Stimulated activated CD4-positive, alpha-beta T cell treated with anti-CD3 and anti-CD28 coated beads, Interleukin-2, amount 100 ng/mL, for 24 hours (primary cell): ENCODE measurements at regions not wholly inside any gene's neighbourhood (a gene's known extent, or its start where the extent isn't known, plus 50 kb on each side); places are given as distances from the start of the nearest gene placed in this dataset.

ENCODE experiments used
- DNase-seq, 2 donors: peaks; one replicate each; pipeline ENCODE4 v3.0.0-alpha.2; 2020

- no peak for DNase-seq
These were observed 226.0 kb downstream of the NPHP4 start for GRCh38 chr1:5765997-5766913.

DNA sequence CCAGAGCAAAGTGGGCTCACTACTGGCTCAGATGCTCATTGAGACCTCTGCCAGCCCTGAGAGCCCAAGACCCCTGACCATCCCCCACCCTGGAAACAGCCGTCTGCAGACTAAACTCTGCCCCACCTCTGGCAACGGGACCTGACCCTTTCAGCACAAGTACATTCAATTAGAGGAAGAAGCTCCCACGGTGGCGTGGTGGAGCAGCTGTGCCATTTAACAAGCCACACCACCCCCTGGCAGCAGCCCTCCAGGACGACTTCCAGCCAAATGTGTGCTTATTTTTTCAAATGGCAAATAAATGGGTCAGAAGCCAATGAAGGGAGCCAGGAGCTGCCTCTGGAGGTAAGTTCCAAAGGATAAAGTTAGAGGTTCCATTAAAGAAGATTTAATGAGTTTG lies 226.7 kb downstream of the NPHP4 start:
- no peak for DNase-seq

- no peak for DNase-seq
These were observed 227.3 kb downstream of the NPHP4 start for GRCh38 chr1:5764959-5765358.

DNA sequence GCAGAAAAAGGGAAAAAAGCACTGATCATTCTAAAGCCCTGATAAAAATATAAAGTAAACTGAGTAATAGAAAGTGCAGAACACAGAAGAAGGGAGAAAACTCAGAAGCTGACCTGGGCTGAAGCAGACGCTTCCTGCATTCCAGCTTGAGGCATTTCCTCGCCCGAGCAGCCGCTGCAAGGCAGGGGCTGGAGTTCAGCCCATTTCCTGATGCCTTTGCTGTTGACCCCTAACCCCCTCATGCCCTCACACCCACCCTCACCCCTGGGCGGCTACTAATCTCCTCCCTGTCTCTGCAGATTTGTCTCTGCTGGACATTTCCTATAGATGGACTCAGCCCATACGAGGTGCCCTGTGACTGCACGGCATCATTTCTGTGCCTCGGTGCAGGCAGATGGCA lies 227.8 kb downstream of the NPHP4 start:
- no peak for DNase-seq

- no peak for DNase-seq
These were observed 228.4 kb downstream of the NPHP4 start for GRCh38 chr1:5763696-5764370.

DNA sequence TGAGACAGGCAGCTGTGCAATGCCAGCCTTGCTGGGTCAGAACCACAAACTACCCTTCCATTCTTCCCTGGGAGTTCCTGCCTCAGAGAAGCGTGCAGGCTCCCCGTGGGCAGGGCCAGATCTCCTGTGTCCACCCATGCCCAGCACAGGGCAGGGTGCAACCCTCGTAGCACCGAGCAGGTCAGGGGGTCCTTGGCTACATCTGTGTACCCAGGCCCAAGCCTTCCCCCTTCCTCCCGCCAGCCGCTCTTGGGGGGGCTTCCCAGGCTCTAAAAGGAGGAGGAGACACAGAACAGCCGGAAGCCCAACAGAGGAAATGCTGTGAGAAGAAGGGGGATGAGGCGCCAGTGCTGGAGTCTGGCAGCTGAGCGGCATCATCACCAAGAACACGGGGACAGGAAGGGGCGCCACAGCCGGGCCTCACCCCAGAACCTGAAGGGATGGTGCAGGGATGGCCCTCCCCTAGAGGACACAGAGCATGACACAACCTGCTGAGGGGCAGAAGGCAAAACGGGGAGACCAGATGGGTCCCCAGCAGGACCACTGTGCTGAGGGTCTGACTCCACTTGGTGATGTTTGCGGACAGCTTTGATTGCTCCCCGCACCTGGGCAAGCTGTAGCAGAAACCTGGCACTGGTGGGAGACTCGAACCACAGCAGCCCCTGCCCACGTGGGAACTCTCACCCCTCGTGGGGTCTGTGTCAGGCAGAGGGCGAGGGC lies 233.2 kb downstream of the NPHP4 start:
- no peak for DNase-seq

DNA sequence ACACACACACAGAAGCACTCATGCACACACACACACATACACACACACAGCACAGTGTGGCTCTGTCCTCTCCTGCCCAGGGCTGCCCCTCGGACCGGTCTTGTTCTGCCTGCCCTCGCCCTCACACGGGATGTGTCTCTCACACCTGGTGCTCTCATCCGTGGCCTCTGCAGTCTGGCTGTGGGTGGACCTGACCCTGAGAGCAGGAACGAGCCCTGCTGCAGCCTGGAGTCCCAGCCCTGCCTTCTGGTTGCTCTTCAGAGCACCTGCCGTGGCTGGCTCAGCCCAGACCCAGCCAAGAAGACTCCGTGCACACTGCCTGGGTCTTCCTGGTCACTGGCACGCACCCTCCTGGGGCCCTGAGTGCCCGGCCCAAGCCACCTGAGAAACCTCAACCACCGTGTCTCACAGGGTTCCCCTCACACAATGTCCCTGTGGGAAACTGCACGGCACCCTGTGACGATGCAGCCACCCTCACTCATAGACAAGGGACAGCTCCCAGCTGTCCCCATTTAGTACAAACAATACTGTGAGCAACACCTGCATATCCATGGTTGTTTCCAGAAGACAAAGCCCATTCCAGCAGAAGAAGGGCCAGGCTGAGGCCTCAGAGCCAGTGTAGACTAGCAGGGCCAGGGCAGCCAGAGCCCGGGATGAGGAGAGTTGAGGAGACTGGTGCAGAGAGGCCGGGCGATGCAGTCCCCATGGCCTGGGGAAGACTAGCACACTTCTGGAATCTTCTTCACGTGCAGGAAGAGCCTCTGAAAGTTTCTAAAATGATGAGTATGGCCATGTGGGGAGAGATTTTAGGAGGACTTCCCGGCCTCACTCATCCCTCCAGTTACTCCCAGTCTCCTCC lies 234.0 kb downstream of the NPHP4 start:
- DNase-seq, result no peak

- no peak for DNase-seq
These were observed 234.9 kb downstream of the NPHP4 start for GRCh38 chr1:5757187-5757805.

DNA sequence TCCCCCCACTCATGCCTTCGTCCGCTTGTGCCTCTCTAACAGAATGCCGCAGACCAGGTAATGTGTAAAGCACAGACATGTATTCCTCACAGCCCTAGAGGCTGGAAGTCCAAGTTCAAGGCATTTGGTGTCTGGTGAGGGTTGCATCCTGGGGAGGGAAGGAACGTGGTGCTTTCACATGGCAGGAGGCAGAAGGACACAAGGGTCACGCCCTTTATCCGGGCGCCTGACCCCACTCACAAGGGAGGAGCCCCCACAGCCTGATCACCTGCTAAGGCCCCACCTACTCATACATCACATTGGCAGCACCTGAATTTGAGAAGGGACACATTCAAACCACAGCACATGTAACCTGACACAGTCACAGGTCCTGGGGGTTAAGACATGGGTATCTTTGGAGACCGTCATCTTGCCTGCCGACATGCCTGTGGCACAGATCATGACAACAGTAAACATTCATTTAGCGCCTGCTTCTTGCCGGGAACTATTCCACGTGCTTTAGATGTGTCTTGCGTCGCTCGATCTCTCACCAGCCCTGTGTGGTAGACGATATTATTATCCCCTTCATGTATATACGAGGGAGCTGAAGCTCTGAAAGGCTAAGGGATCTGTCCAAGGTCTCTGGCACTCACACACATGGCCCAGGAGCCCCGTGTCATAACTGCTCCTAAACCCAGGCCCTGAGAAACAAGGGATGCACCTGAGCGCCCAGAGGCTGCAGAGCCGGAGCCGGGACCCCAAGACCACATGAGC lies 235.6 kb downstream of the NPHP4 start:
- DNase-seq, result no peak

DNA sequence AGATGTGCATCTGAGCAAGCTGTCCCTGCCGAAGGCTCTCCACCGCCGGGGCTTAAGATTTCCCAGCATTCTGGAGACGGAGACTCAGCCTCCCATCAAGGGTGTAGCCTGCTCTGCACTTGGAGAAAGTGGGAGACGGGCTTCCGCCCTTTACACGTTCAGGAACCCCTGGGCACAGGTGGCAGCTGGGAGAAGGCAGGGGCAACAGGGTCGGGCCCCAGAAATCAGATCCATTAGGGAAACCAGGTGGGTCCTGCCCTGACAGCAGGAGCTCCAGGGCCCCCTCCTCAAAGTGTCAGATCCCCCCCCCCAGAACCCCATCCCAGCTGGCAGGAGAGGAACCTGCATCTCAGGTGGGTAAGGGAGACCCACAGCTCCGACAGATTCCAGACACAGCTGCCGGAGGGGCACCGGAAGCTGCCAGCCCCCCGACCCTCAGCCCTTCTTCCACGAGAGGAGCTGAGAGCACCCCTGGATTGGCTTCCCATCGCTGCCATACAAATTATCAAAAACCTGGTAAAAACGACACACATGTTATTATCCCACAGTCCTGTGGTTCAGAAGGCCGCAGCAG lies 236.6 kb downstream of the NPHP4 start:
- no peak for DNase-seq

DNA sequence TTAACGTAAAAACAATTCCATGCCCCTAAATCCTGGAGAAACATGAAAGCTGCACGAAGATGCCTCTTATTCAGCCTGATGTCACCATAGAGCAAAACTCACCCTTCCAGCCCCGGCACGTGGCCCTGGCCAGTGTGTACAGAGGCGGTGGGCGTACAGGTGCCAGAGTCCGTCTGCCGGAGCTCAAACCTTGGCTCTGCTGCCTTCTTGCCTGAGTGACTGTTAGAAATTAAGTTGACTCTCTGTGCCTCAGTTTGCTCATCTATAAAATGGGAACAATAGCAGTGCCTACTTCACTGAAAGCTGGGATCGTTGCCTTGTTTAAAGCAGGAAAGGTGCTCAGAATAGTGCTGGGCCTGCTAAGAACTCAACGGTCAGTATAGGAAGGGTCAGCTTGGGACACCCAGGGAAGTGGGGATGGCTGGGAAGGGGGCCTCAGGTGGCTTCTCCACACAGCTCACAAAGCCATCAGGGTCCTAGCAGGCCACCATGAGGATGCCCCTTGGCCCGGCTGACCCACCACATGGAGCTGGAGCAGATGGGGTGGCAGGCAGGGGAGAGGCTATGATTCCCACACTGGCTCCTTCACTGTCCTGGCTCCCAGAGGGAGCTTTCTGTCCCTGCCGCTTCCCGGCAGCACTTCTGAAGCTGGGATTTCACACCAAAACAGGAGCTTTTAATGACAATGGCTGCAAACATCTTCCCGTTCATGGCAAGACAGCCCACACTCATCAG lies 237.2 kb downstream of the NPHP4 start:
- DNase-seq, result no peak

GRCh38 chr1:5753549-5754421 lies 238.4 kb downstream of the NPHP4 start:
- DNase-seq, result no peak

DNA sequence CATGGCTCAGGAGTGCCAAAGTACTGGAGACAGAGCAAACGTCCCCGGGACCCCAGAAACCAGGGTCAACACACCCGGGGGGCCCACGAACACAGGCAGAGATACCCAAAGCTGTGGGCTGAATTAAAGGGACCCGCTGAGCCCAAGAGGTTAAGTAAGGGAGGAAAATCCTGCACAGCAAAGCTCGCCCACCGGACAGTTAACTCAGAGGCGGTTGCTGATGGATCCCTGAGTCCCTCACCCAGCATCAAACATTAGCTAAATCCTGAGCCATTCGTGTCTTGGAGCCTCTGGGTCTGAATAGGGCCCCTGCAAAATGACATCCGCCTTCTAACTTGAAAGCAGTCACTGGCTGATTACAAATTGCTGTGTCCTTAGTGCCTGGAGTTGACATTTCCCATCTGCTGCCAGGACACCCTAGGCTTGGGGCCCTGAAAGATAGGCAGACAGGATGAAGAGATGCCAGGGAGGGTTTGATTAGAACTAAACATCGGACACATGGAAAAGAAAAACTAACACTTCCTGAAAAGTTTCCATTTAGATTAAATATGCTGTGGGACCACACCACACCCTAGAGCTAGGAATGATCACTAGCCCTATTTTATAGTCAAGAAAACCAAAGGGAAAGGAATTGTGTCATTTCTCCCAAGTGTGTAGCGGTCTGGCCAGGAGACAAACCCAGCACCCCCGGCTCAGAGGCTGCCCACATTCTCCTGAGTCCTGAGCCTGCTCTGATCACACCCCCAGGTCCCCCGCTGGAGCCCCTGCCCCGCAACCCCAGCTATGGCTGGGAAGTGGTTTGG lies 239.3 kb downstream of the NPHP4 start:
- no peak for DNase-seq

DNA sequence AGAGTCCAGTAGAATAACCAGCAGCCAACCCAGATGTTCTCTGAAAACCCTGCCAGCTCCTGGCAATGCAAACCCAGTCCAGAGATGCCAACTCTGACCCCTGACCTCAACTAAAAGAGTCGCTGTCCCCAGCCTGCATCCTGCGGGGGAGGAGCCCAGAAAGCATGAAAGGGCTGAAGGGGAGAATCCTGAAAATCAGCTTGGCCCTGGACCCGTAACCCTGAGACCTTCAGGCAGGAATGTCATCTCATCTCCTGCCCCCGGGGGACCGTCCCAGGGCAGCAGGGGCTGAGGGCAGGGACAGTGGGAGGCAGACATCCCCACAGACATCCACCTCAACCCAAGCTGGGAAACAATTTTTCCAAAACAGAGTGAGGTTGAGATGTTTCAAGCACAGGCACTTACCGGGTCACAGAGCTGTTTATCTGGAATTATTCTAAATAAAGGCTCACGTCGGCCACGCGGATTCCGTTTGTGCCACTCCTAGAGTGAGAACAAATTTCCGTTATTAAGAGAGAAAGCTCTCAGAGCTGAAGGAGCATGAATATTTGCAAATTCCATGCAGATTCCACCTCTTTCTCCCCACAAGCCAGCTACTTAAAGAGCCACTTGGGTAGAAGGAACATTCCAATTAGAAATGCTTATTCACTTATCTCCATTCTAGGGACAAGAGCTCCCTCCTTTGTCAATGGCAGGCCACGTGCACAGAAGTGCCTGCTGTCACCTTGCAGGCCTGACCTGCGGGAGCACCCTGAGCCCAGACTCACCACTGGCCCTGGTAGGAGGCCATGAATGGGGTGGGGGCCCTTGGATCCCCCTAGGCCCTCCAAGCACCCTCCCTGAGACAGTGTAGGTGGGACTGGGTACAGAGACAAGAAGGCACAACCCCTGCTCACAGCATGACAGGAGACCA lies 240.1 kb downstream of the NPHP4 start:
- no peak for DNase-seq

DNA sequence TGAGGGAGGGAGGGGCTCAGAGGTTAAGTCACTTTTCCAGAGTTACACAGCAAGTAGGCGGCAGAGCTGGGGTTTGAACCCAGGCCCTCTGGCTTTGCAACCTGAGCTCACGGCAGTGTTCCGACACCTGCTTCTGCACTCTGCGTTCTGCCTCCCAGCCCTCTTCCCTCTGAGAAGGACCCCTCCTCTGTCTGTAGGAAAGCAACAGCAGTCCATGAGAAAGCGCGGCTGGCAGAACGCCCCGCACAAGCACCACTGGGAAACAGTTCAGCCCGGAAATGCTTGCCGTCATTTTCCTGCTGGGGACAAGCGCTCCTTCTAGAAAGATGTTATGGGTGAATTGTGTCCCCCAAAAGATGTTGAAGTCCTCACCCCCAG lies 241.1 kb downstream of the NPHP4 start:
- no peak for DNase-seq

- no peak for DNase-seq
These were observed 241.8 kb downstream of the NPHP4 start for GRCh38 chr1:5750186-5751162.
